ENCODE measurements at regions not wholly inside any gene's neighbourhood (a gene's known extent, or its start where the extent isn't known, plus 50 kb on each side); places are given as distances from the start of the nearest gene placed in this dataset.

GRCh38 chr11:87878373-87878825 is 296.8 kb downstream of the RAB38 start:
- TF ChIP-seq CTCF (IDR thresholded peaks at IDR 0.05; ENCODE audit: low read depth, low read length, poor library complexity, severe bottlenecking) (peak; percentile 51), EZH2phosphoT487 (IDR thresholded peaks at IDR 0.05; ENCODE audit: borderline replicate concordance, low read length) (no peak)
